SIG-M5 treated with dmso at 0.1 percent for 504 hours (cell line): ENCODE measurements at regions not wholly inside any gene's neighbourhood (a gene's known extent, or its start where the extent isn't known, plus 50 kb on each side); places are given as distances from the start of the nearest gene placed in this dataset.

ENCODE experiments used
- DNase-seq: peaks from one replicate; lab custom pipeline; 2025; ENCODE audit not compliant: unreplicated experiment; lab: John Stamatoyannopoulos, UW

- no peak for DNase-seq
Measured at GRCh38 chr2:47266939-47267710, 90.8 kb upstream of the CALM2 start.

- DNase-seq: no peak
Measured at GRCh38 chr2:47265751-47266231, 89.5 kb upstream of the CALM2 start.

GRCh38 chr2:47265158-47265557 is 88.8 kb upstream of the CALM2 start:
- DNase-seq: no peak

GRCh38 chr2:47264686-47265085 is 88.4 kb upstream of the CALM2 start:
- no peak for DNase-seq

GRCh38 chr2:47264143-47264542 is 87.8 kb upstream of the CALM2 start:
- no peak for DNase-seq

- no peak for DNase-seq
Measured at GRCh38 chr2:47262657-47263056, 86.3 kb upstream of the CALM2 start.

- no peak for DNase-seq
Measured at GRCh38 chr2:47260971-47261370, 84.7 kb upstream of the CALM2 start.

- DNase-seq: peak; percentile 60
Measured at GRCh38 chr2:47259829-47260228, 83.5 kb upstream of the CALM2 start.

- DNase-seq: no peak
Measured at GRCh38 chr2:47257946-47258348, 81.6 kb upstream of the CALM2 start.

- DNase-seq: no peak
Measured at GRCh38 chr2:47256416-47257087, 80.2 kb upstream of the CALM2 start.

- no peak for DNase-seq
Measured at GRCh38 chr2:47255794-47256193, 79.5 kb upstream of the CALM2 start.

GRCh38 chr2:47254464-47254863 is 78.2 kb upstream of the CALM2 start:
- DNase-seq: no peak

GRCh38 chr2:47253447-47253846 is 77.1 kb upstream of the CALM2 start:
- DNase-seq: no peak

GRCh38 chr2:47251404-47251675 is 75.0 kb upstream of the CALM2 start:
- no peak for DNase-seq

- DNase-seq: no peak
Measured at GRCh38 chr2:47250586-47251403, 74.5 kb upstream of the CALM2 start.

GRCh38 chr2:47249931-47250330 is 73.6 kb upstream of the CALM2 start:
- DNase-seq: no peak

- no peak for DNase-seq
Measured at GRCh38 chr2:47249157-47249900, 73.0 kb upstream of the CALM2 start.

- no peak for DNase-seq
Measured at GRCh38 chr2:47243596-47244323, 67.4 kb upstream of the CALM2 start.

- no peak for DNase-seq
Measured at GRCh38 chr2:47241715-47242114, 65.4 kb upstream of the CALM2 start.

- no peak for DNase-seq
Measured at GRCh38 chr2:47239119-47239969, 63.0 kb upstream of the CALM2 start.
